ENCODE measurements at regions not wholly inside any gene's neighbourhood (a gene's known extent, or its start where the extent isn't known, plus 50 kb on each side); places are given as distances from the start of the nearest gene placed in this dataset.

DNA sequence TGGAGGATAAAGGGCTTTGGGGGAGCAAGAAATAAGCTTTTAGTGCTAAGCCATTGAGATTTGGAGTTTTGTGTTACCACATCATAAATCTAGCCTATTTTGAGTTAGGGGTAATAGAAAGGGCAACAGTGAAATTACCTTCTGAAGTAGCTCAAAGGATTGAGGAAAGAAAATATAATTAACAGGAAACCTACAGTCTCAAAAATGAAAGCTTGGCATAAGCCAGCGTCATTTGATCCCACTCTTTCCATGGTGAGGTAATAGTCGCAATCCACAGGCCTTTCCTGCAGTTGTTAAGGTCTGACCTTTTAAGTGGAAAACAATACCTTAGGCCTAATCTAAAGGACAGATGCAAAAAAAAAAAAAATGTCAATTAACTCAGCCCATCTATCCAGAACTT is 182.7 kb downstream of the UXS1 start:
- TF ChIP-seq, protein P1, sequence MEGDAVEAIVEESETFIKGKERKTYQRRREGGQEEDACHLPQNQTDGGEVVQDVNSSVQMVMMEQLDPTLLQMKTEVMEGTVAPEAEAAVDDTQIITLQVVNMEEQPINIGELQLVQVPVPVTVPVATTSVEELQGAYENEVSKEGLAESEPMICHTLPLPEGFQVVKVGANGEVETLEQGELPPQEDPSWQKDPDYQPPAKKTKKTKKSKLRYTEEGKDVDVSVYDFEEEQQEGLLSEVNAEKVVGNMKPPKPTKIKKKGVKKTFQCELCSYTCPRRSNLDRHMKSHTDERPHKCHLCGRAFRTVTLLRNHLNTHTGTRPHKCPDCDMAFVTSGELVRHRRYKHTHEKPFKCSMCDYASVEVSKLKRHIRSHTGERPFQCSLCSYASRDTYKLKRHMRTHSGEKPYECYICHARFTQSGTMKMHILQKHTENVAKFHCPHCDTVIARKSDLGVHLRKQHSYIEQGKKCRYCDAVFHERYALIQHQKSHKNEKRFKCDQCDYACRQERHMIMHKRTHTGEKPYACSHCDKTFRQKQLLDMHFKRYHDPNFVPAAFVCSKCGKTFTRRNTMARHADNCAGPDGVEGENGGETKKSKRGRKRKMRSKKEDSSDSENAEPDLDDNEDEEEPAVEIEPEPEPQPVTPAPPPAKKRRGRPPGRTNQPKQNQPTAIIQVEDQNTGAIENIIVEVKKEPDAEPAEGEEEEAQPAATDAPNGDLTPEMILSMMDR (IDR thresholded peaks at IDR 0.05): no peak
- TF ChIP-seq EP300 (IDR thresholded peaks at IDR 0.05) (no peak), EHMT2 (IDR thresholded peaks at IDR 0.05; ENCODE audit: low read depth) (no peak), MAX (IDR thresholded peaks at IDR 0.05) (no peak), KDM5A (IDR thresholded peaks at IDR 0.05) (no peak)

Measured in A549 (cell line).